WTC11 (cell line): ENCODE measurements at regions not wholly inside any gene's neighbourhood (a gene's known extent, or its start where the extent isn't known, plus 50 kb on each side); places are given as distances from the start of the nearest gene placed in this dataset.

Source experiments
- ATAC-seq: fragments of 200-7000 bp; cut with Tn5 transposase; 2 replicates; pipeline ENCODE4 v1.10.0; 2021; ENCODE audit warnings: mild to moderate bottlenecking, moderate library complexity
- CTCF ChIA-PET: fragments of 300-600 bp; sonication (Branson Sonifier 250); formaldehyde crosslinking; loops from one replicate; lab custom pipeline; 2021; ENCODE audit warnings: antibody characterized with exemption; lab: Charles Lee
- POLR2A ChIA-PET: fragments of 350-600 bp; sonication (Branson Sonifier 250); formaldehyde crosslinking; loops from one replicate; lab custom pipeline; 2021; ENCODE audit warnings: antibody characterized with exemption; lab: Charles Lee
- DNase-seq: peaks from one replicate; pipeline ENCODE4 v3.0.0; 2021; ENCODE audit warnings: low spot score
- H3K27ac Mint-ChIP-seq: 2 replicates; pipeline ENCODE4 v1.8.0; 2021; ENCODE audit warnings: mixed read lengths
- H3K27me3 Mint-ChIP-seq: 2 replicates; pipeline ENCODE4 v1.8.0; 2021; ENCODE audit warnings: low read depth, mild to moderate bottlenecking, moderate library complexity, mixed read lengths
- H3K36me3 Mint-ChIP-seq: 2 replicates; pipeline ENCODE4 v1.8.0; 2021; ENCODE audit warnings: mixed read lengths
- H3K4me1 Mint-ChIP-seq: 2 replicates; pipeline ENCODE4 v1.8.0; 2022; ENCODE audit warnings: mixed read lengths
- H3K4me3 Mint-ChIP-seq: 2 replicates; pipeline ENCODE4 v1.8.0; 2021; ENCODE audit warnings: mild to moderate bottlenecking, moderate library complexity, mixed read lengths
- H3K9me3 Mint-ChIP-seq: 2 replicates; pipeline ENCODE4 v1.8.0; 2021; ENCODE audit warnings: mixed read lengths
- ATF3 ChIP-seq: sonication (generic); formaldehyde crosslinking; conservative IDR thresholded peaks from 2 replicates; pipeline ENCODE4 v1.8.1; 2022; ENCODE audit warnings: mild to moderate bottlenecking, missing genetic modification reagents
- CREB1 ChIP-seq: sonication (generic); formaldehyde crosslinking; IDR thresholded peaks from 2 replicates; pipeline ENCODE4 v1.8.0; 2023; ENCODE audit warnings: mild to moderate bottlenecking, missing genetic modification reagents
- CREM ChIP-seq: sonication (generic); formaldehyde crosslinking; IDR thresholded peaks from 2 replicates; pipeline ENCODE4 v1.8.1; 2022; ENCODE audit warnings: mild to moderate bottlenecking, missing genetic modification reagents, moderate library complexity
- ETV6 ChIP-seq: sonication (generic); formaldehyde crosslinking; IDR thresholded peaks from 2 replicates; pipeline ENCODE4 v1.8.1; 2022; ENCODE audit warnings: mild to moderate bottlenecking, missing genetic modification reagents
- GABPB1 ChIP-seq: sonication (generic); formaldehyde crosslinking; IDR thresholded peaks from 2 replicates; pipeline ENCODE4 v1.8.1; 2023; ENCODE audit warnings: mild to moderate bottlenecking, missing genetic modification reagents
- GRHL2 ChIP-seq: fragments of 250-450 bp; sonication (Bioruptor Pico); IDR thresholded peaks from 2 replicates; pipeline ENCODE4 v1.8.0; 2022; ENCODE audit warnings: mild to moderate bottlenecking, moderate library complexity; ENCODE audit not compliant: insufficient replicate concordance, severe bottlenecking
- GTF2I ChIP-seq: fragments of 250-450 bp; sonication (Bioruptor Pico); conservative IDR thresholded peaks from 2 replicates; pipeline ENCODE4 v1.4.0; 2021; ENCODE audit warnings: mild to moderate bottlenecking
- NR2C2 ChIP-seq: sonication (generic); formaldehyde crosslinking; IDR thresholded peaks from 2 replicates; pipeline ENCODE4 v1.8.0; 2022; ENCODE audit warnings: mild to moderate bottlenecking, missing genetic modification reagents
- NR3C1 ChIP-seq: sonication (generic); formaldehyde crosslinking; conservative IDR thresholded peaks from 2 replicates; pipeline ENCODE4 v1.8.1; 2023; ENCODE audit warnings: low read depth, mild to moderate bottlenecking, missing genetic modification reagents
- PRDM15 ChIP-seq: sonication (generic); formaldehyde crosslinking; IDR thresholded peaks from 2 replicates; pipeline ENCODE4 v1.8.0; 2022; ENCODE audit warnings: missing genetic modification reagents
- RORB ChIP-seq: fragments of 250-450 bp; sonication (Bioruptor Pico); IDR thresholded peaks from 2 replicates; pipeline ENCODE4 v1.9.0; 2021; ENCODE audit warnings: mild to moderate bottlenecking
- SMAD3 ChIP-seq: sonication (generic); formaldehyde crosslinking; IDR thresholded peaks from 2 replicates; pipeline ENCODE4 v1.8.0; 2022; ENCODE audit warnings: missing genetic modification reagents, mild to moderate bottlenecking, borderline replicate concordance
- TCF7 ChIP-seq: sonication (generic); formaldehyde crosslinking; IDR thresholded peaks from 2 replicates; pipeline ENCODE4 v1.8.0; 2022; ENCODE audit warnings: mild to moderate bottlenecking, low read depth, missing genetic modification reagents, moderate library complexity
- ZBTB21 ChIP-seq: sonication (generic); formaldehyde crosslinking; IDR thresholded peaks from 2 replicates; pipeline ENCODE4 v1.8.1; 2023; ENCODE audit warnings: mild to moderate bottlenecking, missing genetic modification reagents, borderline replicate concordance
- ZNF138 ChIP-seq: sonication (generic); formaldehyde crosslinking; conservative IDR thresholded peaks from 2 replicates; pipeline ENCODE4 v1.8.1; 2022; ENCODE audit warnings: mild to moderate bottlenecking, moderate library complexity, missing genetic modification reagents
- ZNF232 ChIP-seq: sonication (generic); formaldehyde crosslinking; IDR thresholded peaks from 2 replicates; pipeline ENCODE4 v1.8.0; 2022; ENCODE audit warnings: mild to moderate bottlenecking, missing genetic modification reagents
- ZSCAN18 ChIP-seq: fragments of 250-450 bp; sonication (Bioruptor Pico); IDR thresholded peaks from 2 replicates; pipeline ENCODE4 v2.1.2; 2022; ENCODE audit warnings: mild to moderate bottlenecking, moderate library complexity
- TF ChIP-seq, protein P1 (sequence below): fragments of 200-600 bp; IDR thresholded peaks from 2 replicates; pipeline ENCODE4 v1.8.0; 2022; ENCODE audit warnings: antibody characterized with exemption
- TF ChIP-seq, protein P2 (sequence below): fragments of 250-450 bp; sonication (Bioruptor Pico); IDR thresholded peaks from 2 replicates; pipeline ENCODE4 v1.9.0; 2021; ENCODE audit warnings: mild to moderate bottlenecking
- TF ChIP-seq, protein P3 (sequence below): sonication (generic); formaldehyde crosslinking; IDR thresholded peaks from 2 replicates; pipeline ENCODE4 v1.8.1; 2023; ENCODE audit warnings: mild to moderate bottlenecking, missing genetic modification reagents, borderline replicate concordance

DNA sequence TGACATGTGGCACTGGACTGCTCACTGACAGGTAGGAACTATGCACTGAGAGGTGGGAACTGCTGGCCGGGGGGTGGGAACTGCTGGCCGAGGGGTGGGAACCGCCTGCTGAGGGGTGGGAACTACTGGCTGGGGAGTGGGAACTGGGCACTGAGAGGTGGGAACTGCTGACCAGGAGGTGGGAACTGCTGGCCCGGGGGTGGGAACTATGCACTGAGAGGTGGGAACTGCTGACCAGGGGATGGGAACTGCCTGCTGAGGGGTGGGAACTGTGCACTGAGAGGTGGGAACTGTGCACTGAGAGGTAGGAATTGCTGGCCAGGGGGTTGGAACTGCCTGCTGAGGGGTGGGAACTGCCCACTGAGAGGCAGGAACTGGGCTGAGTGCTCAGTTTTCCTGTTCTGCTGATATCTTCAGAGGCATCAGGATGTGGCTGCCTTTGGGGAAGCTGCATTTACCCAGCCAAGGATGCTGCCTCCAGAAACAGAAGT, 90.2 kb downstream of the THBS2 start:
- ATAC-seq, result no peak
- CTCF ChIA-PET, result no interaction called here

DNA sequence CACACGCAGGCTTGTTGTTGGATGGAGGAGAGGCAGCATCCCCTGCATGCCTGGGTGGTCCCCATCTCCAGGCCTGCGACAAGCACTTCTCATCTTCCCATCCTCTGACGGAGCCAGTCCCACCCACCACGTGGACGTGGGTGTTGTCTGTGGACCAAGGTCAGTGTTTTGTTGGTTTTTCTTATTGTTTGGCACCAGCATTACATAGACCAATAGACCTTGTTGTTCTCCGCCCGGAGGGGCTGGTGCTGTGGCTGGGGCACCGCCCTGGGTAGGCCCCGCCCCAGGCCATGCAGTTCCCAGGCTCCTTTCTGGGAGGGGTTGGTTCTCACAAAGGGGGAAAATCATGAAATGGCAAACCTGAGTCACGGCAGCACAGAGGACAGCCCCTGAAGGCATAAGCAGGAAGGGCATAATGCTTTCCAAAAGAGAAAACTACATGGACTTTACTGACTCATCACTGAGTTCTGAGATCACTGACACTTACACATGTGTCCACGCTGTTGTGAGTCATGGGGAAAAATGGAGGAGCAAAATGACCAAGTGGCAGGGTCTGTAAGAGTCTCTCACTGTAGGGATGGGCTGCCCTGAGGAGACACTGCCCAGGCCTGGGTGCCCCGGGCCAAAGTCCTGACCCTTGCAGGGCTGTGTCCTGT, 90.8 kb downstream of the THBS2 start:
- TF ChIP-seq RORB (CRISPR knock-in tag), result no peak
- no peak for TF ChIP-seq ATF3 (CRISPR knock-in tag)
- TF ChIP-seq ZSCAN18 (CRISPR knock-in tag), result no peak
- no peak for TF ChIP-seq ZNF232 (CRISPR knock-in tag)
- no peak for TF ChIP-seq PRDM15 (CRISPR knock-in tag)
- ATAC-seq, result no peak
- CTCF ChIA-PET, result no interaction called here
- Mint-ChIP-seq H3K27me3 (no peaks in the 10 kb centered on the region), H3K4me1 (no peaks in the 10 kb centered on the region), H3K36me3 (0 out of 2 replicates have a peak, but pooled peaks cover 4% of the 10 kb centered on the region), H3K27ac (no peak overlapping the region), H3K9me3 (peaks cover 3% of the 10 kb centered on the region), H3K4me3 (no peak overlapping the region)
- DNase-seq, result no peak
- POLR2A ChIA-PET, result no interaction called here

More for the DNA sequence above, 90.2 kb downstream of the THBS2 start:
- Mint-ChIP-seq H3K27me3 (no peaks in the 10 kb centered on the region), H3K27ac (no peak overlapping the region), H3K4me3 (no peak overlapping the region), H3K4me1 (no peaks in the 10 kb centered on the region), H3K36me3 (0 out of 2 replicates have a peak, but pooled peaks cover 4% of the 10 kb centered on the region), H3K9me3 (peaks cover 3% of the 10 kb centered on the region)
- DNase-seq, result no peak
- POLR2A ChIA-PET, result no interaction called here
- no peak for TF ChIP-seq GTF2I (CRISPR knock-in tag)
- TF ChIP-seq GRHL2 (CRISPR knock-in tag), result no peak
- no peak for TF ChIP-seq GABPB1 (CRISPR knock-in tag)
- no peak for TF ChIP-seq CREB1 (CRISPR knock-in tag)
- no peak for TF ChIP-seq ETV6 (CRISPR knock-in tag)
- no peak for TF ChIP-seq SMAD3
- no peak for TF ChIP-seq RORB (CRISPR knock-in tag)
- TF ChIP-seq, protein P1, sequence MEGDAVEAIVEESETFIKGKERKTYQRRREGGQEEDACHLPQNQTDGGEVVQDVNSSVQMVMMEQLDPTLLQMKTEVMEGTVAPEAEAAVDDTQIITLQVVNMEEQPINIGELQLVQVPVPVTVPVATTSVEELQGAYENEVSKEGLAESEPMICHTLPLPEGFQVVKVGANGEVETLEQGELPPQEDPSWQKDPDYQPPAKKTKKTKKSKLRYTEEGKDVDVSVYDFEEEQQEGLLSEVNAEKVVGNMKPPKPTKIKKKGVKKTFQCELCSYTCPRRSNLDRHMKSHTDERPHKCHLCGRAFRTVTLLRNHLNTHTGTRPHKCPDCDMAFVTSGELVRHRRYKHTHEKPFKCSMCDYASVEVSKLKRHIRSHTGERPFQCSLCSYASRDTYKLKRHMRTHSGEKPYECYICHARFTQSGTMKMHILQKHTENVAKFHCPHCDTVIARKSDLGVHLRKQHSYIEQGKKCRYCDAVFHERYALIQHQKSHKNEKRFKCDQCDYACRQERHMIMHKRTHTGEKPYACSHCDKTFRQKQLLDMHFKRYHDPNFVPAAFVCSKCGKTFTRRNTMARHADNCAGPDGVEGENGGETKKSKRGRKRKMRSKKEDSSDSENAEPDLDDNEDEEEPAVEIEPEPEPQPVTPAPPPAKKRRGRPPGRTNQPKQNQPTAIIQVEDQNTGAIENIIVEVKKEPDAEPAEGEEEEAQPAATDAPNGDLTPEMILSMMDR, result no peak
- no peak for TF ChIP-seq CREM (CRISPR knock-in tag)
- TF ChIP-seq ZBTB21 (CRISPR knock-in tag), result no peak
- TF ChIP-seq, protein P2, sequence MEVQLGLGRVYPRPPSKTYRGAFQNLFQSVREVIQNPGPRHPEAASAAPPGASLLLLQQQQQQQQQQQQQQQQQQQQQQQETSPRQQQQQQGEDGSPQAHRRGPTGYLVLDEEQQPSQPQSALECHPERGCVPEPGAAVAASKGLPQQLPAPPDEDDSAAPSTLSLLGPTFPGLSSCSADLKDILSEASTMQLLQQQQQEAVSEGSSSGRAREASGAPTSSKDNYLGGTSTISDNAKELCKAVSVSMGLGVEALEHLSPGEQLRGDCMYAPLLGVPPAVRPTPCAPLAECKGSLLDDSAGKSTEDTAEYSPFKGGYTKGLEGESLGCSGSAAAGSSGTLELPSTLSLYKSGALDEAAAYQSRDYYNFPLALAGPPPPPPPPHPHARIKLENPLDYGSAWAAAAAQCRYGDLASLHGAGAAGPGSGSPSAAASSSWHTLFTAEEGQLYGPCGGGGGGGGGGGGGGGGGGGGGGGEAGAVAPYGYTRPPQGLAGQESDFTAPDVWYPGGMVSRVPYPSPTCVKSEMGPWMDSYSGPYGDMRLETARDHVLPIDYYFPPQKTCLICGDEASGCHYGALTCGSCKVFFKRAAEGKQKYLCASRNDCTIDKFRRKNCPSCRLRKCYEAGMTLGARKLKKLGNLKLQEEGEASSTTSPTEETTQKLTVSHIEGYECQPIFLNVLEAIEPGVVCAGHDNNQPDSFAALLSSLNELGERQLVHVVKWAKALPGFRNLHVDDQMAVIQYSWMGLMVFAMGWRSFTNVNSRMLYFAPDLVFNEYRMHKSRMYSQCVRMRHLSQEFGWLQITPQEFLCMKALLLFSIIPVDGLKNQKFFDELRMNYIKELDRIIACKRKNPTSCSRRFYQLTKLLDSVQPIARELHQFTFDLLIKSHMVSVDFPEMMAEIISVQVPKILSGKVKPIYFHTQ (CRISPR knock-in tag), result no peak
- TF ChIP-seq ZNF138, result no peak
- TF ChIP-seq NR3C1 (CRISPR knock-in tag), result no peak
- TF ChIP-seq NR2C2 (CRISPR knock-in tag), result no peak
- TF ChIP-seq, protein P3, sequence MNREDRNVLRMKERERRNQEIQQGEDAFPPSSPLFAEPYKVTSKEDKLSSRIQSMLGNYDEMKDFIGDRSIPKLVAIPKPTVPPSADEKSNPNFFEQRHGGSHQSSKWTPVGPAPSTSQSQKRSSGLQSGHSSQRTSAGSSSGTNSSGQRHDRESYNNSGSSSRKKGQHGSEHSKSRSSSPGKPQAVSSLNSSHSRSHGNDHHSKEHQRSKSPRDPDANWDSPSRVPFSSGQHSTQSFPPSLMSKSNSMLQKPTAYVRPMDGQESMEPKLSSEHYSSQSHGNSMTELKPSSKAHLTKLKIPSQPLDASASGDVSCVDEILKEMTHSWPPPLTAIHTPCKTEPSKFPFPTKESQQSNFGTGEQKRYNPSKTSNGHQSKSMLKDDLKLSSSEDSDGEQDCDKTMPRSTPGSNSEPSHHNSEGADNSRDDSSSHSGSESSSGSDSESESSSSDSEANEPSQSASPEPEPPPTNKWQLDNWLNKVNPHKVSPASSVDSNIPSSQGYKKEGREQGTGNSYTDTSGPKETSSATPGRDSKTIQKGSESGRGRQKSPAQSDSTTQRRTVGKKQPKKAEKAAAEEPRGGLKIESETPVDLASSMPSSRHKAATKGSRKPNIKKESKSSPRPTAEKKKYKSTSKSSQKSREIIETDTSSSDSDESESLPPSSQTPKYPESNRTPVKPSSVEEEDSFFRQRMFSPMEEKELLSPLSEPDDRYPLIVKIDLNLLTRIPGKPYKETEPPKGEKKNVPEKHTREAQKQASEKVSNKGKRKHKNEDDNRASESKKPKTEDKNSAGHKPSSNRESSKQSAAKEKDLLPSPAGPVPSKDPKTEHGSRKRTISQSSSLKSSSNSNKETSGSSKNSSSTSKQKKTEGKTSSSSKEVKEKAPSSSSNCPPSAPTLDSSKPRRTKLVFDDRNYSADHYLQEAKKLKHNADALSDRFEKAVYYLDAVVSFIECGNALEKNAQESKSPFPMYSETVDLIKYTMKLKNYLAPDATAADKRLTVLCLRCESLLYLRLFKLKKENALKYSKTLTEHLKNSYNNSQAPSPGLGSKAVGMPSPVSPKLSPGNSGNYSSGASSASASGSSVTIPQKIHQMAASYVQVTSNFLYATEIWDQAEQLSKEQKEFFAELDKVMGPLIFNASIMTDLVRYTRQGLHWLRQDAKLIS (CRISPR knock-in tag), result no peak
- no peak for TF ChIP-seq TCF7 (CRISPR knock-in tag)
